GM12878 (cell line): ENCODE measurements at regions not wholly inside any gene's neighbourhood (a gene's known extent, or its start where the extent isn't known, plus 50 kb on each side); places are given as distances from the start of the nearest gene placed in this dataset.

Experiments used
- ATAC-seq: fragments of 200-7000 bp; cut with Tn5 transposase; 3 replicates; pipeline ENCODE4 v1.9.1; 2020; ENCODE audit warnings: mild to moderate bottlenecking, moderate library complexity
- BruUV-seq: library from RNA; stranded (reverse); fragments of 400-500 nt; replicated peaks from 2 replicates; lab custom pipeline; 2021; lab: Mats Ljungman, UMichigan
- CTCF ChIA-PET: fragments of 300-600 bp; sonication (Branson Sonifier 250); formaldehyde crosslinking; extraction: SDS; loops from one replicate; lab custom pipeline; 2021; ENCODE audit warnings: inconsistent platforms; lab: Yijun Ruan, JAX
- POLR2A ChIA-PET: fragments of 350-600 bp; formaldehyde crosslinking; extraction: SDS; loops from one replicate; lab custom pipeline; 2021; ENCODE audit warnings: inconsistent platforms; lab: Charles Lee
- RAD21 ChIA-PET: fragments of 300-600 bp; sonication (Branson Sonifier 250); formaldehyde crosslinking; loops from one replicate; lab custom pipeline; 2023; ENCODE audit warnings: antibody characterized with exemption; ENCODE audit not compliant: unreplicated experiment; lab: Charles Lee
- SMC1A ChIA-PET: fragments of 300-600 bp; sonication (Branson Sonifier 250); formaldehyde crosslinking; loops from one replicate; lab custom pipeline; 2023; ENCODE audit not compliant: unreplicated experiment, uncharacterized antibody; lab: Charles Lee
- DNase-seq: peaks from one replicate; pipeline ENCODE4 v3.0.0-alpha.2; 2011; ENCODE audit warnings: low read depth, low spot score
- FAIRE-seq: peaks from 3 replicates; lab custom pipeline; 2011; peaks lifted over from hg19 to GRCh38; lab: Jason Lieb, UNC
- H2AFZ ChIP-seq: 2 replicates; pipeline ENCODE4 v1.6.0; 2011; ENCODE audit warnings: low read depth, low read length, control low read depth; ENCODE audit not compliant: control insufficient read depth
- H3K27ac ChIP-seq: 2 replicates; pipeline ENCODE4 v1.5.1; 2011; ENCODE audit warnings: control low read depth; ENCODE audit not compliant: control insufficient read depth, insufficient read depth
- H3K27me3 ChIP-seq, 2 experiments: replicated peaks in 1 of 2; 2 replicates each; pipeline versions ENCODE4 v1.6.0 to v1.6.1; 2011; ENCODE audit warnings: low read length in 1 of 2; ENCODE audit not compliant: control insufficient read depth in 2 of 2, insufficient read depth in 2 of 2
- H3K36me3 ChIP-seq, 2 experiments: 2 replicates each; pipeline ENCODE4 v1.5.1; 2011; ENCODE audit warnings: low read length in 1 of 2; ENCODE audit not compliant: control insufficient read depth in 2 of 2, insufficient read depth in 2 of 2
- H3K4me1 ChIP-seq: 2 replicates; pipeline ENCODE4 v1.6.1; 2011; ENCODE audit warnings: mild to moderate bottlenecking, low read length, moderate library complexity, mixed read lengths; ENCODE audit not compliant: control insufficient read depth, insufficient read depth
- H3K4me2 ChIP-seq: 2 replicates; pipeline ENCODE4 v1.6.0; 2011; ENCODE audit warnings: control low read depth; ENCODE audit not compliant: control insufficient read depth, insufficient read depth
- H3K4me3 ChIP-seq: fragments of 200-600 bp; sonication (generic); 2 replicates; pipeline ENCODE4 v1.5.1; 2016
- H3K79me2 ChIP-seq: 2 replicates; pipeline ENCODE4 v1.6.0; 2011; ENCODE audit warnings: low read length; ENCODE audit not compliant: control insufficient read depth, insufficient read depth
- H3K9ac ChIP-seq: 2 replicates; pipeline ENCODE4 v1.8.0; 2011; ENCODE audit warnings: low read length, control low read depth, mixed read lengths; ENCODE audit not compliant: control insufficient read depth, insufficient read depth
- H3K9me3 ChIP-seq: replicated peaks from 3 replicates; pipeline ENCODE4 v1.5.1; 2011; ENCODE audit warnings: mild to moderate bottlenecking, low read length; ENCODE audit not compliant: control insufficient read depth, insufficient read depth
- H4K20me1 ChIP-seq: 2 replicates; pipeline ENCODE4 v1.6.0; 2011; ENCODE audit not compliant: control insufficient read depth, insufficient read depth
- ATF7 ChIP-seq: fragments of 450-650 bp; IDR thresholded peaks from 2 replicates; pipeline ENCODE4 v1.6.1; 2016; ENCODE audit warnings: low read depth, mild to moderate bottlenecking
- CREB1 ChIP-seq: IDR thresholded peaks from 2 replicates; pipeline ENCODE4 v1.6.1; 2012; ENCODE audit warnings: low read depth, mild to moderate bottlenecking, inconsistent platforms
- EZH2 ChIP-seq: IDR thresholded peaks from 2 replicates; pipeline ENCODE4 v1.6.1; 2012; ENCODE audit warnings: low read depth, mild to moderate bottlenecking, control low read depth, inconsistent platforms, low read length, borderline replicate concordance; ENCODE audit not compliant: control insufficient read depth
- MXI1 ChIP-seq: fragments of 150-350 bp; IDR thresholded peaks from 2 replicates; pipeline ENCODE4 v1.6.1; 2011; ENCODE audit warnings: low read depth, mild to moderate bottlenecking, inconsistent platforms, low read length, improper control_type of control experiment
- NR2C2 ChIP-seq: IDR thresholded peaks from 2 replicates; pipeline ENCODE4 v1.6.1; 2011; ENCODE audit warnings: borderline replicate concordance, low read depth; ENCODE audit not compliant: control insufficient read depth, insufficient read length
- NR2F1 ChIP-seq: fragments of 450-650 bp; conservative IDR thresholded peaks from 2 replicates; pipeline ENCODE4 v1.6.1; 2017; ENCODE audit warnings: mild to moderate bottlenecking
- POLR2A ChIP-seq: IDR thresholded peaks from 2 replicates; pipeline ENCODE4 v1.6.1; 2011; ENCODE audit warnings: low read depth, mild to moderate bottlenecking, low read length
- RFX5 ChIP-seq: IDR thresholded peaks from 2 replicates; pipeline ENCODE4 v1.6.1; 2011; ENCODE audit warnings: low read depth, low read length, improper control_type of control experiment
- RUNX3 ChIP-seq: IDR thresholded peaks from 2 replicates; pipeline ENCODE4 v1.6.1; 2012; ENCODE audit warnings: low read length, inconsistent platforms
- SMC3 ChIP-seq: IDR thresholded peaks from 2 replicates; pipeline ENCODE4 v1.6.1; 2011; ENCODE audit warnings: low read length, improper control_type of control experiment, borderline replicate concordance
- SREBF2 ChIP-seq: IDR thresholded peaks from 2 replicates; pipeline ENCODE4 v1.6.1; 2012; ENCODE audit warnings: mild to moderate bottlenecking, low read length
- TCF7 ChIP-seq: IDR thresholded peaks from 2 replicates; pipeline ENCODE4 v1.6.1; 2014; ENCODE audit warnings: antibody characterized with exemption, borderline replicate concordance
- WRNIP1 ChIP-seq: IDR thresholded peaks from 2 replicates; pipeline ENCODE4 v1.6.1; 2011; ENCODE audit warnings: low read depth, low read length, improper control_type of control experiment, borderline replicate concordance
- ZBTB4 ChIP-seq: fragments of 450-650 bp; formaldehyde crosslinking; IDR thresholded peaks from 2 replicates; pipeline ENCODE4 v1.4.0; 2022; ENCODE audit warnings: mild to moderate bottlenecking, moderate library complexity
- ZSCAN29 ChIP-seq: fragments of 450-650 bp; IDR thresholded peaks from 2 replicates; pipeline ENCODE4 v1.6.1; 2017; ENCODE audit warnings: mild to moderate bottlenecking, moderate library complexity
- WGBS: methylation state at CpG from one replicate; pipeline ENCODE4 v1.1.6; 2016; ENCODE audit warnings: low lambda C conversion rate; ENCODE audit not compliant: insufficient replicate concordance, insufficient coverage; ENCODE audit errors: missing lambda C conversion rate; 5-methylcytosine and 5-hydroxymethylcytosine counted together
- in situ Hi-C: fragments of 300-500 bp; cut with MboI; formaldehyde crosslinking; loops from 9 replicates; pipeline ENCODE4 v1.14.3; 2018; ENCODE audit warnings: mixed read lengths
- intact Hi-C: fragments of 100-400 bp; cut with micrococcal nuclease; formaldehyde crosslinking; loops from one replicate; pipeline ENCODE4 v1.14.2; 2022; ENCODE audit not compliant: unreplicated experiment
- TF ChIP-seq, protein P1 (sequence below), 3 experiments: IDR thresholded peaks in 2 of 3; conservative IDR thresholded peaks in 1 of 3; 2 replicates each; pipeline ENCODE4 v1.5.1; 2011; ENCODE audit warnings: low read depth in 3 of 3, low read length in 3 of 3, mild to moderate bottlenecking in 3 of 3, control low read depth in 2 of 3, moderate library complexity in 2 of 3, inconsistent platforms in 1 of 3, mixed read lengths in 1 of 3; ENCODE audit not compliant: control insufficient read depth in 2 of 3, insufficient read depth in 1 of 3; ENCODE audit errors: extremely low read depth in 1 of 3
- TF ChIP-seq, protein P2 (sequence below): fragments of 450-650 bp; IDR thresholded peaks from 2 replicates; pipeline ENCODE4 v1.6.1; 2018; ENCODE audit warnings: mild to moderate bottlenecking, low read depth, moderate library complexity; ENCODE audit not compliant: partially characterized antibody

GRCh38 chr4:100852326-100852725, 334.5 kb upstream of the EMCN start (continued):
- TF ChIP-seq ATF7 (no peak), NR2F1 (no peak)

DNA sequence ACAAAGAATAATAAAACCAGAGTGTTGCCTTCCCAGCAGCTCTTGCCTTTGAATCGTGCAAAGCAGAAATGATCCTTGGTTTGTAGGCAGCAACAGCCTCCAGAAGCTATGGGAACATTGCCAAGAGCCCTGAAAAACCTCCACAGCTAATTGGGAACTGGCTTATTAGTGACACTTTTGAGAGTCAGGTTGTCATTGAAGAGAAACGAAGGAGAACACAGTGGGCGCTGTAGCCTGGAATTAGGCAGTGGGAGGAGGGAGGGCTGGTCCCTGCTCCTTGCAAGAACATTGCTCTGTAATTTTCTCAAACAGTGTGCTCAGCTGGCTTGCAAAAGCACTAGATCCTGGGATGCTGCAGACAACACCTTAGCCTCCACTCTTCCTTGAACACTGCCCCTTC, 331.5 kb upstream of the EMCN start:
- H3K4me1 ChIP-seq, result no peaks in the 10 kb centered on the region
- H3K27ac ChIP-seq, result no peak overlapping the region
- in situ Hi-C loops, result no loop called here
- intact Hi-C loops, result no loop called here
- FAIRE-seq, result no peak
- 82% methylated on average over 3 of the region's 3 CpGs for WGBS
- no peak overlapping the region for H3K4me3 ChIP-seq
- no peak for ATAC-seq
- ChIA-PET CTCF (interaction anchor here (0.8 to 2.4 kb wide), 7 partner anchors 12 to 880 kb away, joined by 3 to 13 read pairs (median 6); no protein-coding TSS in a partner anchor), POLR2A (no interaction called here), SMC1A (interaction anchor here (0.7 to 1.9 kb wide), 8 partner anchors 12 to 111 kb away, joined by 3 to 7 read pairs (median 4); no protein-coding TSS in a partner anchor), RAD21 (interaction anchor here (0.6 to 1.6 kb wide), 3 partner anchors 23 to 489 kb away, joined by 3 to 7 read pairs (median 3); no protein-coding TSS in a partner anchor)
- no peak for DNase-seq
- H2AFZ ChIP-seq, result no peak overlapping the region
- H4K20me1 ChIP-seq, result no peaks in the 10 kb centered on the region
- no TSS peak for BruUV-seq
- H3K36me3 ChIP-seq, result no peaks in the 10 kb centered on the region
- no peak overlapping the region for H3K9ac ChIP-seq
- H3K4me2 ChIP-seq, result no peak overlapping the region
- no peaks in the 10 kb centered on the region for H3K9me3 ChIP-seq
- no peaks in the 10 kb centered on the region for H3K79me2 ChIP-seq
- H3K27me3 ChIP-seq, result no peaks in the 10 kb centered on the region
- TF ChIP-seq SREBF2 (no peak), TCF7 (no peak), RFX5 (no peak), EZH2 (no peak), MXI1 (no peak), ZSCAN29 (no peak), RUNX3 (no peak), WRNIP1 (no peak), ZBTB4 (CRISPR knock-in tag) (no peak), SMC3 (no peak), CREB1 (no peak), POLR2A (no peak), NR2F1 (no peak), NR2C2 (no peak)
- TF ChIP-seq, protein P1, sequence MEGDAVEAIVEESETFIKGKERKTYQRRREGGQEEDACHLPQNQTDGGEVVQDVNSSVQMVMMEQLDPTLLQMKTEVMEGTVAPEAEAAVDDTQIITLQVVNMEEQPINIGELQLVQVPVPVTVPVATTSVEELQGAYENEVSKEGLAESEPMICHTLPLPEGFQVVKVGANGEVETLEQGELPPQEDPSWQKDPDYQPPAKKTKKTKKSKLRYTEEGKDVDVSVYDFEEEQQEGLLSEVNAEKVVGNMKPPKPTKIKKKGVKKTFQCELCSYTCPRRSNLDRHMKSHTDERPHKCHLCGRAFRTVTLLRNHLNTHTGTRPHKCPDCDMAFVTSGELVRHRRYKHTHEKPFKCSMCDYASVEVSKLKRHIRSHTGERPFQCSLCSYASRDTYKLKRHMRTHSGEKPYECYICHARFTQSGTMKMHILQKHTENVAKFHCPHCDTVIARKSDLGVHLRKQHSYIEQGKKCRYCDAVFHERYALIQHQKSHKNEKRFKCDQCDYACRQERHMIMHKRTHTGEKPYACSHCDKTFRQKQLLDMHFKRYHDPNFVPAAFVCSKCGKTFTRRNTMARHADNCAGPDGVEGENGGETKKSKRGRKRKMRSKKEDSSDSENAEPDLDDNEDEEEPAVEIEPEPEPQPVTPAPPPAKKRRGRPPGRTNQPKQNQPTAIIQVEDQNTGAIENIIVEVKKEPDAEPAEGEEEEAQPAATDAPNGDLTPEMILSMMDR (IDR thresholded peaks at IDR 0.05 in 2 of 3, conservative IDR thresholded peaks at IDR 0.05 in 1 of 3; ENCODE audit: control insufficient read depth in 2 of 3, extremely low read depth in 1 of 3, insufficient read depth in 1 of 3, low read depth in 3 of 3, low read length in 3 of 3), result no peak
- TF ChIP-seq, protein P2, sequence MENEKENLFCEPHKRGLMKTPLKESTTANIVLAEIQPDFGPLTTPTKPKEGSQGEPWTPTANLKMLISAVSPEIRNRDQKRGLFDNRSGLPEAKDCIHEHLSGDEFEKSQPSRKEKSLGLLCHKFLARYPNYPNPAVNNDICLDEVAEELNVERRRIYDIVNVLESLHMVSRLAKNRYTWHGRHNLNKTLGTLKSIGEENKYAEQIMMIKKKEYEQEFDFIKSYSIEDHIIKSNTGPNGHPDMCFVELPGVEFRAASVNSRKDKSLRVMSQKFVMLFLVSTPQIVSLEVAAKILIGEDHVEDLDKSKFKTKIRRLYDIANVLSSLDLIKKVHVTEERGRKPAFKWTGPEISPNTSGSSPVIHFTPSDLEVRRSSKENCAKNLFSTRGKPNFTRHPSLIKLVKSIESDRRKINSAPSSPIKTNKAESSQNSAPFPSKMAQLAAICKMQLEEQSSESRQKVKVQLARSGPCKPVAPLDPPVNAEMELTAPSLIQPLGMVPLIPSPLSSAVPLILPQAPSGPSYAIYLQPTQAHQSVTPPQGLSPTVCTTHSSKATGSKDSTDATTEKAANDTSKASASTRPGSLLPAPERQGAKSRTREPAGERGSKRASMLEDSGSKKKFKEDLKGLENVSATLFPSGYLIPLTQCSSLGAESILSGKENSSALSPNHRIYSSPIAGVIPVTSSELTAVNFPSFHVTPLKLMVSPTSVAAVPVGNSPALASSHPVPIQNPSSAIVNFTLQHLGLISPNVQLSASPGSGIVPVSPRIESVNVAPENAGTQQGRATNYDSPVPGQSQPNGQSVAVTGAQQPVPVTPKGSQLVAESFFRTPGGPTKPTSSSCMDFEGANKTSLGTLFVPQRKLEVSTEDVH, result no peak
